Fibroblast of skin of left biceps (primary cell): ENCODE measurements at regions not wholly inside any gene's neighbourhood (a gene's known extent, or its start where the extent isn't known, plus 50 kb on each side); places are given as distances from the start of the nearest gene placed in this dataset.
A peak's percentile ranks its signal among the peaks of the same experiment; 100 is the strongest.
"Not testable (repeated sequence)": the region's sequence is repeated elsewhere in the genome, so short reads cannot be mapped to it uniquely, and the experiment has no call there.

ENCODE experiments used
- DNase-seq, 2 experiments: peaks; one replicate each; pipeline ENCODE4 v3.0.0-alpha.2; 2013; ENCODE audit warnings: low read depth in 2 of 2

GRCh38 chr16:29274055-29275035, 132.2 kb downstream of the NPIPB11 start:
- DNase-seq = not testable (repeated sequence)

GRCh38 chr16:29273298-29274054, 133.0 kb downstream of the NPIPB11 start:
- not testable (repeated sequence) for DNase-seq

DNA sequence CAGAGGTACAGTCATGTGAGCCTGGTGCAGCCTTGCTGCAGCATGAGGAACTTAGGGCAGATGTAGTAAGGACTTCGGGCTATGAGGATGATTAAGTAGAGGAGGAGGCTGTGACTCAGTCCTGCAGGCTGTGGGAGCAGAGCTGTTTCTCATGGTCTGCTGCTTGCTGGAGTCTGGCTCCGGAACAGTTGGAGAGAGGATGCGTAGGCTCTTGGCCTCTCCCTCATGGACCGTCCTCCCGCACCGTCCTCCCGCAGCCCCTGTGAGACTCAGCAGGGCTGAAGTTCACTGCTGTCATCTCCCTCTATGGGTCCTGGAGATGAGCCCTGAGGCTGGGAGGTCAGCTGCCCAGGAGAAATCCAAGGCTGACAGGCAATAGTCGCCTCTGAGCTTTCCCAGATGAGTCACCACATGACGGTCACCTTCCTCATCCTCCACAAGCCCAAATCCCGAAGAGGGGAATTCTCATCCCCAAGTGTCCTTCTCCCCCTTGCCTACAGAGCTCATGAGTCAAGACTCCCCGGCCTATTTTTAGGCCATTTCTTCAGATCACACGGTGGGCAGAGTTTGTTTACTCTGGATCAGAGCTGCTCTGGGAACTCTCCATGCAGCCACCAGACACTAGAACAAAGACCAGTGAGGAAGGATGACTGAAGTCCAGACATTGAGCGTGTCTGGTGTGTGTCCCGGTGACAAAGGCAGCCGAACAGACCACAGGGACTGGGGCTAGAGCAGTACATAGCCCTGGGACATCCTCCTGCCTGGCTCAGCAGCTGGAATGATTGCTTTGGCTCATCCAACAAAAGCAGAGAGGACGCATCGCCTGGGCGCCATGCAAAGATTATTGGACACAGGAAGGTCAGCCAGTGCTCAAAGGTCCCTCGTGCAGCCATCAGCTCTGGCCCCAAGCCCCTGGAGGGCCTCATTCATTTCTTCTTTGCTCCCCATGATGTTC, 134.5 kb downstream of the NPIPB11 start:
- DNase-seq = peak in 1 of 2 experiments; percentile 10

GRCh38 chr16:29270923-29271322, 135.6 kb downstream of the NPIPB11 start:
- not testable (repeated sequence) for DNase-seq

DNA sequence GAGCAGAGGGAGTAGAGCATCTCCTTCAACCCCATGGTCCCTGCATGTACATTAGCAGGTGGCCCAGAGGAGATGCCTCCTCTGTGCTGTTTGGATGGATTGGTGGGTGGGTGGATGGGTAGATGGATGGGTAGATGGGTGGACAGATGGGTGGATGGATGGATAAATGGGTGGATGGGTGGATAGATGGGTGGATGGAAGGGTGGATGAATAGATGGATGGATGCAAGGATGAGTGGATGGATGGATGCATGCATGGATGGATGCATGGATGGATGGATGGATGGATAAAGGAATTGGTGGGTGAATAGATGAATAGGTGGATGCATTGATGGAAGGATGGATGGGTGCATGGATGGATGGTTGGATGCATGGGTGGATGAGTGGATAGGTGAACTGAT, 136.5 kb downstream of the NPIPB11 start:
- DNase-seq = not testable (repeated sequence)

DNA sequence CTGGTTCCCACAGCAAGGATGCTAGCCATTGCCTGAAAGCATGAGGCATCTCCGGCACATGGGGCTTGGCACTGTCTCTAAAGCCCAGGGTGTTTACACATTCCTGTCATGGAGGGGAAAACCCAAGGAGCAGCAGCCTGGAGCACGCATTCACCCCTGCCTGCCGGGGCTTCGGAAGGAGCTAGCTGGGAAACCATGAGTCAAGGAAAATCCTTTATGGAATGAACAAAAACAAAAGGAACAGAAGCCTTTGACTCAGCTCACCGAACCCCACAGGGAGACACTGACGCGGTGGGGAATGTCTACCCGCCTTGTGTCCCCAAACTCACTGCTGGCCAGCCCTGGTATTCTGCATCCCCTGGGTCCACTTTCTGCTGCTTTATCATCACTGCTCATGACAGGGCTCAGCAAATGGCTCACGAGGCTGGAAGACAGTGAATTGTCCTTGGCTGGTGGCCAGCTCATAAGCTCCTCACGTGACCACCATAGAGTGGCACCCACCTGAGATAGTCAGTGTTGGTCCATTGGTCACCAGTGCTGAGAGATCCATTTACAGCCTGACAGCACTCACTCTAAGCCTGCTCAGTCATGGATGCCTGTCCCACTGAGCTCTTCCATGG, 137.2 kb downstream of the NPIPB11 start:
- peak in 1 of 2 experiments; percentile 41 for DNase-seq

DNA sequence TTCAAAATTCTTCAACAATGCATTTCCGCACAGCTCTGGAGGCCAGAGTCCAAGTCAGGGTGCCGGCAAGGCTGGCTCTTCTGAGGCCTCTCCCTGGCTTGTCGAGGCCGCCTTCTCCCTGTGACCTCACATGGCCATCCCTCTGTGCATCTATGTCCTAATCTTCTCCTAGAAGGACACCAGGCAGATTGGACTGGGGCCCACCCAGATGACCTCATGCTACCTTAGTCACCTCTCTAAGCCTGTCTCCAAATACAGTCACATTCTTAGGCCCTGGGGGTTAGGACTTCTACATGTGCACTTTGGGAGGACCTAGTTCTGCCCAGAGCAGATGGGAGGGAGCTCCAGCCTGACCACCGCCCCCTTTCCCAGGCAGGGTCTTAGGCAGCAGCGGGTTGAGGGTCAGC, 137.7 kb downstream of the NPIPB11 start:
- DNase-seq = not testable (repeated sequence)

DNA sequence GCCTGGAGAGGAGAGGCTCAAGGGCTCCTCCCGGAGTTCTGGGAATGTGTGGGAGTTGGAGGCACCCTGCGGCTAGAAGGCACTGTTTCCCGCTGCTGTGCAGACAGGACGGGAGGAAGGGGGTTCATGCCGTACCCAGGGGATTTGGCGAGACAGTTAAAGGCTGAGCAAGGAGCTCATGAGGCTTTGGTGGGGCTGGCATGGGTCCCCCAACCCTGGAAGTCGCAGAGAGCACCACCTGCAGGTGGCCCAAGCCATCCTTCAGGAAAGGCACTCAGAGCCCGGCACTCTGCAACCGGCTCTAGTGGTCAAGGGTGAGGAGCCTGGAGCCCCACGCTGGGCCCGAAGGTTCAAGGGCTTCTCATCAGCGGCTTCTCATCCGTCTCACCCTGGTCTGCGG, 138.2 kb downstream of the NPIPB11 start:
- not testable (repeated sequence) for DNase-seq

DNA sequence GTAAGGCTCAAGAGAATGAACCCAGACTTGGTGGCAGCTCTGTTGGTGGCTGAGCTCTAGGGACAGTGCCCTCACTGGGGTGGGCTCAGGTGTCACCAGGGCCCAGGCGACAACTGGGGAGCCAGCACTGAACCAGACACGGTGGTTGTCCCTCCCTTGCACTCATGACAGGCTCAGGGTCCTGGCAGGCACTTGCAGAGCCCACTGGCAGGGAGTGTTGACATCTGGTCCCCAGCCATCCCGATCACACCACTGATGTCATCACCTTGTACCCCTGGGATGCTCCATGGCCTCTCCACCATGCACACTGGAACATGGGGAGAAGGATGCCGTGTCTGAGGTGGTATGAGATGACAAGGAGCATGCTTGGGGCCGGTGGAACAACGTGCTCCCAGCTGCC, 138.6 kb downstream of the NPIPB11 start:
- DNase-seq = not testable (repeated sequence)

DNA sequence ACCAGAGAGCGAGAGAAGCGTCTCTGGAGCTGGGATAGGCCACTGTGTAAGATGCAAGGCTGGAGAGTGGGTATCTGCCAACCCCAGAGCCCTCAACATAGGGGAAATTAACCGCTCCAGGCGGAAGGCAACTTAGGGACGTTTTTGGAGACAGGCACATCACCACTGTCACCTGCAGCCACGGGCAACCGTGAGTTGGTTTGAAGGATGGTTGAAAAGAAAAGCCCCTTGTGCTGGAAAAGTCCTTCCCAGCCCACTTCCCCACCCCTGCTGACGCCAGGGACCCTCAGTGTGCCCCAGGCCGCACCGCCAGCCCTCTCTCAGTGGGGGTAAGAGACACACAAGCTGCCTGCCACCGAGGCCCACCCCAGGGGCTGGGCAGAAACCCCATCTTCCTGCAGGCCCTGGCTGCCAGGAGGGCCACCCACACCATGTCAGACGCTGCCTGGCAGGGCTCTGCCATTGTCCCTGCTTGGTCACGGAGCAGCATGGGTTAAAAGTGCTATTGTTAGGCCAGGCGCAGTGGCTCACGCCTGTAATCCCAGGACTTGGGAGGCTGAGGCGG, 139.4 kb downstream of the NPIPB11 start:
- not testable (repeated sequence) for DNase-seq

DNA sequence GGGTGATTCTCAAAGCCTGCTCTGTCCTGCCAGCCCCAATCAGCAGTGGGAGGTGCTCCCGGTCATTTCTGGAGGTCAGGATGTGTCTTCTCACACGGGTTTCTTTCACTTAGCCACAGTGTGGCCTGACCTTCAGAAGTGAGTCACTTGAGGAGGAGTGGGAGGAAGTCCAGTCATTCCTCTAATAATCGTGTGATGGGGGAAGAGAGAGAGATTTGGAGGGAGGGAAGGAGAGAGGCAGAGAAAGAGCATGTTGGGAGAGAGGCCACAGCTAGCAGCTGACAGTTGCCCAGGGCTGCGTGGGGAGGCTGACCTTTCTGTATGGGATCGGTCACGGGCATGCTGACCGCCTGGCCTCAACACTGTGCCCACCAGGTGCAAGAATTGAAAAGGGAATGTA, 139.9 kb downstream of the NPIPB11 start:
- not testable (repeated sequence) for DNase-seq

DNA sequence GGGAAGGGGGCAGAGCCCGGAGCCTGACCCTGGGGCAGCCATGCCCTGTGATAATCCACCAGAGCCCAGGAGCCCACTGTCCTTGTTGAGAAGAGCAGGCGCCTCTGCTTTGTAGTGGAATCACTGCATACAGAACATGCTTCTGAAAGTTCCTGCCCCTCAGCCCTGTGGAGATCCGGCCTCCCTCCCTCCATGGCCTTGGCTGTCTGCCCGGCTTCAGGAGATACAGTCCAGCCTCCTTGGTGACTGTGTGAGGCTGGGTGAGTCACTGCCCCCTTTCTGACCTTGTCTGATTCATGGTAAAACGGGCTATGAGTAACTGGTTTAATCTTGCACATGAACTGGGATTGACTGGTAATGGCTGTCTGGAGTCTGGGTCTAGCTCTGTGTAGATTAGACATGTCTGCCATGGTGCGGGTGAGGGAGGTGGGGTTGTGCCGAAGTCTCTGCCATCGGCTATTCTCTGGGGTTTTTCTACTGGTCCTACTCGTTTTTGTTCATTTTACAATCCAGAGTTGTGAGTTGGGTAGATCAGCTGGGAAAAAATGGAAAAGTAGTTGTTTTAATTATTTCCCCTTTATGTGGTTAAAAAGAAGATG, 141.2 kb downstream of the NPIPB11 start:
- peak; percentile 71 to 76 for DNase-seq

DNA sequence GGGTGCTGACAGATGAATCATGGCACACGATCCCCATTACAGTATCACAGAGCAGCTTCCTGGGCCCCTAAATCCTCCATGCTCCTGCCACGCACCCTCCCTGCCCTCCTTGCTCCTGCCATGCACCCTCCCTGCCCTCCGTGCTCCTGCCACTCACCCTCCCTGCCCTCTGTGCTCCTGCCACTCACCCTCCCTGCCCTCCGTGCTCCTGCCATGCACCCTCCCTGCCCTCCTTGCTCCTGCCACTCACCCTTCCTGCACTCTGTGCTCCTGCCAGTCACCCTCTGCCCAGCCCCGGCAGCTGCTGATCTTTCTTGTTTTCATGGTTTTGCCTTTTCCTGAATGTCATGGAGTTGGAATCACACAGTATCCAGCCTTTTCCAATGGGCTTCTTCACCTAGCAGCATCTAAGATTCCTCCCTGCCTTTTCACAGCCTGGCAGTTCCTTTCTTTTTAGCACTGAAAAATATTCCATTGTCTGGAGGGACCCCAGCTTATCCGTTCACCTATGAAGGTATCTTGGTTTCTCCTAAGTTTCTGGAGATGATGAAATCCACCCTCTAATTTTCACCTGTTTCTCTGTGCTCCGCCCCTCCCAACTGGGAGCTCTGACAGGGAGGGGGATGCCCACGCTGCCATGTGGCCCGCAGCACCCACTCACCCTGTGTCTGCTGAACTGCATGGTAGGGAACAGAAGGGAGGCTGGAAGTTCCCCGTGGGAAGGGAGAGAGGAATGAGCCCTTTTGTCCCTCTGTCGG, 142.3 kb downstream of the NPIPB11 start:
- not testable (repeated sequence) for DNase-seq

GRCh38 chr16:29262725-29263124, 143.8 kb downstream of the NPIPB11 start:
- not testable (repeated sequence) for DNase-seq

DNA sequence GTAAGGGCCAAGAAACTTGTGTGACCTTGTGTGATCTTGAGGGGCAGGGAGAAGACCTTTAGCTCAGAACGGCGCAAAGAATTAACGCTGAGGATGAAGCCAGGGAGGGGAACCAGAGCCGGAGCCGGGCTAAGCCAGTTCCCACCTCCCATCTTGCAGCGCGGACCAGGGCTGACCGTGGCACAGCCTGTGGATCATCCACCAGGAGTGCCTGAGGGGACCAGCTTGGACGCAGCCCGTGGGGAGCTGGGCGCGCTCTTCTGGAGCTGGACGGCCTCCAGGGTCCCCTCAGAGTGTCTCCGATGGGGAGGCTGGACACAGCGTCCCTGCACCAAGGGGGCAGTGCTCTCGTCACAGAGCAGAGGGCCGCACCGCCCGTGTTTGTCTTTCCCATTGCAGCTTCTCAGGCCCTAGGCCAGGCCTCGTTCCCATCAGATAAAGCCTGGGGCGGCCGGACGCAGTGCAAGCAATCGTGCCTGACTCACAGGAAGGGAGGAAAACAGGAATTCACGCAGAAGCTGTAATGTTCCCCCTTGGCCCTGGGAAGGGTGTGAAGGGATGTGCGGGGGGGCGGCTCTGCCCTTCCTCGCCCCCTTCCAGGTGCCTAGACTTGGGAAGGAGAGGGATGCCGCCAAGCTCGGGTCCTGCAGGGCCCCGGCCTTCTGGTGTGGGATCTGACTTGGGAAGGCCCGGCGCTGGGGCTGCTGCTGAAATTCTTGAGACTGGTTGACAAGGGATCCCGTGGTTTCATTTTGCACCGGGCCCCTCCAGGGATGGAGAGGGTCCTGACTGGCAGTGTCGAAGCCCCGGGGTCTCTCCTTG, 144.9 kb downstream of the NPIPB11 start:
- DNase-seq = not testable (repeated sequence)

- not testable (repeated sequence) for DNase-seq
Observed at GRCh38 chr16:29260683-29261426, 145.7 kb downstream of the NPIPB11 start.

- not testable (repeated sequence) for DNase-seq
Observed at GRCh38 chr16:29259635-29260457, 146.7 kb downstream of the NPIPB11 start.
